Trophoblast cell (in vitro differentiated cells and primary cell): ENCODE measurements at regions not wholly inside any gene's neighbourhood (a gene's known extent, or its start where the extent isn't known, plus 50 kb on each side); places are given as distances from the start of the nearest gene placed in this dataset.

Experiments
- DNase-seq, 2 donors: peaks; one replicate each; pipeline ENCODE4 v3.0.0-alpha.2; 2016
- H2AFZ ChIP-seq: 2 replicates; pipeline ENCODE4 v1.6.1; 2013; ENCODE audit warnings: low read length, moderate library complexity, mild to moderate bottlenecking; ENCODE audit not compliant: insufficient read depth, poor library complexity
- H2AK5ac ChIP-seq: 2 replicates; pipeline ENCODE4 v1.6.1; 2013; ENCODE audit warnings: mild to moderate bottlenecking, low read length
- H2BK120ac ChIP-seq: 2 replicates; pipeline ENCODE4 v1.6.1; 2013; ENCODE audit warnings: low read length, mild to moderate bottlenecking, moderate library complexity; ENCODE audit not compliant: insufficient read depth, poor library complexity
- H2BK12ac ChIP-seq: 2 replicates; pipeline ENCODE4 v1.6.1; 2013; ENCODE audit warnings: mild to moderate bottlenecking, low read length, moderate library complexity
- H2BK5ac ChIP-seq: 2 replicates; pipeline ENCODE4 v1.6.1; 2013; ENCODE audit warnings: low read length, low read depth, moderate library complexity, mild to moderate bottlenecking; ENCODE audit not compliant: poor library complexity
- H3K14ac ChIP-seq: 2 replicates; pipeline ENCODE4 v1.6.1; 2013; ENCODE audit warnings: mild to moderate bottlenecking, low read length
- H3K18ac ChIP-seq: 2 replicates; pipeline ENCODE4 v1.6.1; 2013; ENCODE audit warnings: mild to moderate bottlenecking, low read length
- H3K23ac ChIP-seq: 2 replicates; pipeline ENCODE4 v1.6.1; 2013; ENCODE audit warnings: low read length
- H3K27ac ChIP-seq: 2 replicates; pipeline ENCODE4 v1.5.1; 2013; ENCODE audit warnings: low read depth, mild to moderate bottlenecking, inconsistent platforms, low read length, moderate library complexity
- H3K27me3 ChIP-seq: 2 replicates; pipeline ENCODE4 v1.6.1; 2013; ENCODE audit warnings: inconsistent platforms, mild to moderate bottlenecking, low read length, moderate library complexity; ENCODE audit not compliant: insufficient read depth
- H3K36me3 ChIP-seq, 2 experiments: 1 replicate in 1 of 2; 2 replicates in 1 of 2; pipeline ENCODE4 v1.6.1; 2013; ENCODE audit warnings: low read length in 2 of 2, mild to moderate bottlenecking in 2 of 2, moderate library complexity in 1 of 2; ENCODE audit not compliant: insufficient read depth in 2 of 2, control insufficient read depth in 1 of 2
- H3K4ac ChIP-seq: 2 replicates; pipeline ENCODE4 v1.6.1; 2013; ENCODE audit warnings: low read depth, mild to moderate bottlenecking, low read length, moderate library complexity
- H3K4me1 ChIP-seq, 2 experiments: 1 replicate in 1 of 2; 2 replicates in 1 of 2; pipeline ENCODE4 v1.6.1; 2013; ENCODE audit warnings: low read length in 2 of 2, mild to moderate bottlenecking in 2 of 2, moderate library complexity in 1 of 2; ENCODE audit not compliant: insufficient read depth in 2 of 2, control insufficient read depth in 1 of 2
- H3K4me2 ChIP-seq: 2 replicates; pipeline ENCODE4 v1.6.1; 2013; ENCODE audit warnings: inconsistent platforms, mild to moderate bottlenecking, low read length, moderate library complexity
- H3K4me3 ChIP-seq: 2 replicates; pipeline ENCODE4 v1.5.1; 2013; ENCODE audit warnings: mild to moderate bottlenecking, low read depth, low read length, inconsistent platforms
- H3K79me1 ChIP-seq: one replicate; pipeline ENCODE4 v1.6.1; 2013; ENCODE audit warnings: low read length
- H3K79me2 ChIP-seq: 2 replicates; pipeline ENCODE4 v1.6.1; 2013; ENCODE audit warnings: low read length, mild to moderate bottlenecking; ENCODE audit not compliant: control insufficient read depth, insufficient read depth, poor library complexity
- H3K9ac ChIP-seq: 2 replicates; pipeline ENCODE4 v1.6.1; 2013; ENCODE audit warnings: mild to moderate bottlenecking, low read length
- H3K9me3 ChIP-seq: 2 replicates; pipeline ENCODE4 v1.6.1; 2013; ENCODE audit warnings: low read depth, mild to moderate bottlenecking, control low read depth, inconsistent platforms, low read length; ENCODE audit not compliant: insufficient read depth
- H4K12ac ChIP-seq: 2 replicates; pipeline ENCODE4 v1.6.1; 2013; ENCODE audit warnings: low read depth, mild to moderate bottlenecking, low read length, moderate library complexity
- H4K8ac ChIP-seq: 2 replicates; pipeline ENCODE4 v1.6.1; 2013; ENCODE audit warnings: low read depth, mild to moderate bottlenecking, low read length, moderate library complexity
- H4K91ac ChIP-seq: one replicate; pipeline ENCODE4 v1.6.1; 2013; ENCODE audit warnings: low read depth, mild to moderate bottlenecking, low read length, moderate library complexity
- WGBS: extraction: QIAGEN DNeasy Blood & Tissue Kit; methylation state at CpG from one replicate; pipeline ENCODE4 v1.1.7; 2013; ENCODE audit warnings: missing lambda C conversion rate; ENCODE audit not compliant: insufficient read length, insufficient coverage; ENCODE audit errors: extremely low coverage; 5-methylcytosine and 5-hydroxymethylcytosine counted together

DNA sequence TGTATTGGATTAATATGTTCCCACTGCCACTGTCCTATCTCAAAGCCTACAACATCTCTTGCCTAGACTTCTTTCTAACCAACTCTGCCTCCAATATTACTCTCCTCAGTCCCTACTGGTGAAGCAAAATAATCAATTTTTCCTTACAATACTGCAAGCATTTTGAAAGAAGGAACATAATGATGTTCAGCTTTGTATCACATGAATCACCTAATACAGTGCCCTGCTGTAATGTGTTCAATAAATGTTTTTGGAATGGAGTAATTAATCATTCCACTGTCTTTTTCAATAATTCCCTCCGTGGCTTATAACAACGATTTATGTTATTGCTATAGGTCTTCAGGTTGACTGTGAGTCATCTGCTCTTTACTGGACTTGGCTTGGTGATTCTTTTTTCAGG is 356.4 kb downstream of the TDRD15 start:
- Histone ChIP-seq H2AFZ (no peak overlapping the region), H3K36me3 (no peaks in the 10 kb centered on the region), H2BK12ac (no peak overlapping the region), H2BK5ac (no peak overlapping the region), H2AK5ac (no peak overlapping the region), H3K4me1 (no peaks in the 10 kb centered on the region), H3K79me1 (no peaks in the 10 kb centered on the region), H3K23ac (no peak overlapping the region), H3K4me2 (no peak overlapping the region), H3K27ac (no peak overlapping the region), H3K18ac (no peak overlapping the region), H3K4ac (no peak overlapping the region), H3K79me2 (no peaks in the 10 kb centered on the region), H3K27me3 (no peaks in the 10 kb centered on the region), H3K9me3 (no peaks in the 10 kb centered on the region), H3K14ac (no peak overlapping the region), H3K9ac (no peak overlapping the region), H4K12ac (no peak overlapping the region), H3K4me3 (no peak overlapping the region), H2BK120ac (no peak overlapping the region), H4K8ac (no peak overlapping the region), H4K91ac (no peak overlapping the region)
- WGBS: no CpG with 5 or more reads among the region's 2 CpGs
- no peak for DNase-seq

DNA sequence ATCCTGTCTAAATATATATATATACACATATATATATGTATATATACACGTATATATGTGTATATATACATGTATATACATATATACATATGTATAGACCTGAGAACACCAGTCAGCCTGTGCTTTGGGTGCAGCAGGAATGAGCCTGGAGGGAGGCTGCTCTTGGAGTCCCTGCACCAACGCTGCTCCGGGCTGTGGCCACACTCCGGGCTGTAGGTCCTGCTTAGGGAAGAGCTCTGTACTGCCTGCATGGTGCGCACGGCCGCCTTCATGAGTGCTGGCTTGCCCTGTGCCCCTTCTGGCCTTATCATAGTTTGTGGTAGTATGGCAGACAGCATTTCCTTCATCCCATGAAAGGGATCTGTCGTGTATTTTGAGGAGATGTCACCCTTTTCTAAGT is 360.9 kb downstream of the TDRD15 start:
- Histone ChIP-seq H3K14ac (no peak overlapping the region), H3K27me3 (no peaks in the 10 kb centered on the region), H3K79me2 (no peaks in the 10 kb centered on the region), H2BK5ac (no peak overlapping the region), H4K8ac (no peak overlapping the region), H3K4ac (no peak overlapping the region), H3K9ac (no peak overlapping the region), H3K36me3 (no peaks in the 10 kb centered on the region), H4K91ac (no peak overlapping the region), H3K4me1 (no peaks in the 10 kb centered on the region), H3K9me3 (no peaks in the 10 kb centered on the region), H3K4me2 (no peak overlapping the region), H2BK12ac (no peak overlapping the region), H3K27ac (no peak overlapping the region), H3K79me1 (no peaks in the 10 kb centered on the region), H2BK120ac (no peak overlapping the region), H3K4me3 (no peak overlapping the region), H3K18ac (no peak overlapping the region), H2AFZ (no peak overlapping the region), H2AK5ac (no peak overlapping the region), H3K23ac (no peak overlapping the region), H4K12ac (no peak overlapping the region)
- DNase-seq: no peak
- WGBS: no CpG with 5 or more reads among the region's 8 CpGs

DNA sequence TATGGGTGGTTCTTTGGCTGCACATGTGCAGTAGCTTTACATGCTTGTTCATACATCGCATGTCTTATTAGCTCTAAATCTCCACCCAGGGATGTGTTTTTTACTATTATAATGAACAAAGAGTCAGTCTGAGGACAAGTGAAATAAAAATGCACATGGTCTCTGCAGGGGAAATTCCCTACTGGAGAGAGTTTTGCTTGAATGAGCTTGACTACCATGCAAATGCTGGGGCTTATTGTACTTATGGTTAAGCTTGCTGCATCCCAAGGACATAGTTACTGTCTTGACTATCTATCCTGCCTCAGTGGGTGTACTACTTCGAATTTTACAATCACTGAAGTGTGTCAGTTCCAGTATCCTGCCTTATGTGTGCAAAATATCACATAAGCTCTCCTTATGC is 362.7 kb downstream of the TDRD15 start:
- no peak overlapping the region for H3K23ac ChIP-seq
- no peaks in the 10 kb centered on the region for H3K4me1 ChIP-seq
- H3K79me1 ChIP-seq: no peaks in the 10 kb centered on the region
- H3K36me3 ChIP-seq: no peaks in the 10 kb centered on the region
- H3K27me3 ChIP-seq: no peaks in the 10 kb centered on the region
- no peak overlapping the region for H2BK12ac ChIP-seq
- no peaks in the 10 kb centered on the region for H3K79me2 ChIP-seq
- no peak overlapping the region for H3K14ac ChIP-seq
- H2AK5ac ChIP-seq: no peak overlapping the region
- H4K12ac ChIP-seq: no peak overlapping the region
- no CpG with 5 or more reads among the region's 2 CpGs for WGBS
- H2BK120ac ChIP-seq: no peak overlapping the region
- no peak overlapping the region for H3K4me3 ChIP-seq
- no peak overlapping the region for H4K8ac ChIP-seq
- H3K18ac ChIP-seq: no peak overlapping the region
- DNase-seq: no peak
- no peaks in the 10 kb centered on the region for H3K9me3 ChIP-seq
- H4K91ac ChIP-seq: no peak overlapping the region
- no peak overlapping the region for H2BK5ac ChIP-seq
- H3K27ac ChIP-seq: no peak overlapping the region
- no peak overlapping the region for H3K4ac ChIP-seq
- no peak overlapping the region for H2AFZ ChIP-seq
- no peak overlapping the region for H3K4me2 ChIP-seq
- H3K9ac ChIP-seq: no peak overlapping the region

DNA sequence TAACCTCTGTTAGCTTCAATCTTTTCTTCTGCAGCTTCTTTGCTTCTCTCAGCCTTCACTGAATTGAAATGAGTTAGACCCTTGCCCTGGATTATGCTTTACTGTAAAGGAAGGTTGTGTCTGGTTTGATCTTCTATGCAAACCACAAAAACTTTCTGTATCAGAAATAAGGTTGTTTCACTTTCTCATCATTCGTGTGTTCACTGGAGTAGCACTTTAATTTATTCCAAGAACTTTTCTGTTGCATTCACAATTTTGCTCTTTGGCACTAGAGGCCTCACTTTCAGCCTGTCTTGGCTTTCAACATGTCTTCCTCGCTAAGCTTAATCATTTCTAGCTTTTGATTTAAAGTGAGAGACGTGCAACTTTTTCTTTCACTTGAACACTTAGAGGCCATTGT is 365.3 kb downstream of the TDRD15 start:
- Histone ChIP-seq H3K9me3 (no peaks in the 10 kb centered on the region), H3K79me2 (no peaks in the 10 kb centered on the region), H4K8ac (no peak overlapping the region), H3K27me3 (no peaks in the 10 kb centered on the region), H3K9ac (no peak overlapping the region), H3K4me1 (no peaks in the 10 kb centered on the region), H4K12ac (no peak overlapping the region), H3K36me3 (no peaks in the 10 kb centered on the region), H3K18ac (no peak overlapping the region), H3K14ac (no peak overlapping the region), H2AFZ (no peak overlapping the region), H2AK5ac (no peak overlapping the region), H2BK120ac (no peak overlapping the region), H4K91ac (no peak overlapping the region), H3K4me2 (no peak overlapping the region), H3K79me1 (no peaks in the 10 kb centered on the region), H2BK12ac (no peak overlapping the region), H2BK5ac (no peak overlapping the region), H3K23ac (no peak overlapping the region), H3K27ac (no peak overlapping the region), H3K4me3 (no peak overlapping the region), H3K4ac (no peak overlapping the region)
- no peak for DNase-seq
- WGBS: no CpG with 5 or more reads among the region's 3 CpGs
